ENCODE measurements at regions not wholly inside any gene's neighbourhood (a gene's known extent, or its start where the extent isn't known, plus 50 kb on each side); places are given as distances from the start of the nearest gene placed in this dataset.
A peak's percentile ranks its signal among the peaks of the same experiment; 100 is the strongest.
"Not testable (repeated sequence)": the region's sequence is repeated elsewhere in the genome, so short reads cannot be mapped to it uniquely, and the experiment has no call there.

- no peak for DNase-seq
- peaks cover 0 to 11% (median 0%) of the 10 kb centered on the region in 4 donors for H3K9me3 ChIP-seq
- 82 to 91% methylated on average over 3 of the region's 3 CpGs for WGBS, 2 donors
- no peaks in the 10 kb centered on the region for H3K4me1 ChIP-seq
- H3K36me3 ChIP-seq, result no peaks in the 10 kb centered on the region
- ATAC-seq (ENCODE audit: low FRiP score in 2 of 2), result no peak
- TF ChIP-seq CTCF (IDR thresholded peaks at IDR 0.05), result no peak
- TF ChIP-seq EP300 (IDR thresholded peaks at IDR 0.05), result no peak
- no peak for TF ChIP-seq POLR2AphosphoS5 (IDR thresholded peaks at IDR 0.05)
- TF ChIP-seq POLR2A (IDR thresholded peaks at IDR 0.05), result no peak
- no peak overlapping the region for H3K4me3 ChIP-seq
- no peaks in the 10 kb centered on the region for H3K27me3 ChIP-seq
- H3K27ac ChIP-seq, result no peak overlapping the region
Observed at GRCh38 chr7:53383131-53383530, 347.7 kb downstream of the POM121L12 start.

GRCh38 chr7:53385239-53385638 is 349.8 kb downstream of the POM121L12 start:
- not testable (repeated sequence) for ATAC-seq (ENCODE audit: low FRiP score in 2 of 2); H3K4me1 ChIP-seq; H3K9me3 ChIP-seq; H3K4me3 ChIP-seq; H3K27ac ChIP-seq; H3K36me3 ChIP-seq; H3K27me3 ChIP-seq
- 95 to 99% methylated on average over 13 to 18 of the region's 19 CpGs for WGBS, 2 donors
- peak in 1 of 2 donors; percentile 73 for DNase-seq

- DNase-seq (peak in 1 of 2 donors; percentile 38), ATAC-seq (ENCODE audit: low FRiP score in 2 of 2) (no peak)
- H3K36me3 ChIP-seq, result no peaks in the 10 kb centered on the region
Observed at GRCh38 chr7:53387515-53387914, 352.1 kb downstream of the POM121L12 start.

GRCh38 chr7:53397911-53398310 is 362.5 kb downstream of the POM121L12 start:
- ATAC-seq (ENCODE audit: low FRiP score in 2 of 2) (no peak), DNase-seq (no peak)
- WGBS, 2 donors, result 68 to 74% methylated on average over 2 of the region's 2 CpGs
- Histone ChIP-seq H3K4me1 (no peaks in the 10 kb centered on the region), H3K36me3 (no peaks in the 10 kb centered on the region), H3K27ac (no peak overlapping the region), H3K9me3 (peaks cover 0 to 3% (median 0%) of the 10 kb centered on the region in 4 donors), H3K4me3 (no peak overlapping the region), H3K27me3 (no peaks in the 10 kb centered on the region)
- TF ChIP-seq POLR2AphosphoS5 (IDR thresholded peaks at IDR 0.05) (no peak), POLR2A (IDR thresholded peaks at IDR 0.05) (no peak), CTCF (IDR thresholded peaks at IDR 0.05) (no peak), EP300 (IDR thresholded peaks at IDR 0.05) (no peak)

More at GRCh38 chr7:53387515-53387914, 352.1 kb downstream of the POM121L12 start:
- Histone ChIP-seq H3K9me3 (peaks cover 0 to 8% (median 0%) of the 10 kb centered on the region in 4 donors), H3K27me3 (no peaks in the 10 kb centered on the region), H3K27ac (no peak overlapping the region), H3K4me3 (no peak overlapping the region), H3K4me1 (no peaks in the 10 kb centered on the region)
- WGBS, 2 donors, result 86 to 88% methylated on average over 7 to 12 of the region's 12 CpGs
- TF ChIP-seq EP300 (IDR thresholded peaks at IDR 0.05) (no peak), POLR2A (IDR thresholded peaks at IDR 0.05) (no peak), POLR2AphosphoS5 (IDR thresholded peaks at IDR 0.05) (no peak), CTCF (IDR thresholded peaks at IDR 0.05) (no peak)

- Histone ChIP-seq H3K27me3 (no peaks in the 10 kb centered on the region), H3K9me3 (peaks cover 0 to 3% (median 0%) of the 10 kb centered on the region in 4 donors), H3K27ac (no peak overlapping the region), H3K4me3 (no peak overlapping the region), H3K36me3 (no peaks in the 10 kb centered on the region), H3K4me1 (no peaks in the 10 kb centered on the region)
- WGBS, 2 donors, result 55 to 69% methylated on average over 2 of the region's 2 CpGs
- DNase-seq (no peak), ATAC-seq (ENCODE audit: low FRiP score in 2 of 2) (no peak)
- TF ChIP-seq POLR2AphosphoS5 (IDR thresholded peaks at IDR 0.05) (no peak), CTCF (IDR thresholded peaks at IDR 0.05) (no peak), POLR2A (IDR thresholded peaks at IDR 0.05) (no peak), EP300 (IDR thresholded peaks at IDR 0.05) (no peak)
Observed at GRCh38 chr7:53398566-53398965, 363.1 kb downstream of the POM121L12 start.
